ENCODE measurements at regions not wholly inside any gene's neighbourhood (a gene's known extent, or its start where the extent isn't known, plus 50 kb on each side); places are given as distances from the start of the nearest gene placed in this dataset.

DNA sequence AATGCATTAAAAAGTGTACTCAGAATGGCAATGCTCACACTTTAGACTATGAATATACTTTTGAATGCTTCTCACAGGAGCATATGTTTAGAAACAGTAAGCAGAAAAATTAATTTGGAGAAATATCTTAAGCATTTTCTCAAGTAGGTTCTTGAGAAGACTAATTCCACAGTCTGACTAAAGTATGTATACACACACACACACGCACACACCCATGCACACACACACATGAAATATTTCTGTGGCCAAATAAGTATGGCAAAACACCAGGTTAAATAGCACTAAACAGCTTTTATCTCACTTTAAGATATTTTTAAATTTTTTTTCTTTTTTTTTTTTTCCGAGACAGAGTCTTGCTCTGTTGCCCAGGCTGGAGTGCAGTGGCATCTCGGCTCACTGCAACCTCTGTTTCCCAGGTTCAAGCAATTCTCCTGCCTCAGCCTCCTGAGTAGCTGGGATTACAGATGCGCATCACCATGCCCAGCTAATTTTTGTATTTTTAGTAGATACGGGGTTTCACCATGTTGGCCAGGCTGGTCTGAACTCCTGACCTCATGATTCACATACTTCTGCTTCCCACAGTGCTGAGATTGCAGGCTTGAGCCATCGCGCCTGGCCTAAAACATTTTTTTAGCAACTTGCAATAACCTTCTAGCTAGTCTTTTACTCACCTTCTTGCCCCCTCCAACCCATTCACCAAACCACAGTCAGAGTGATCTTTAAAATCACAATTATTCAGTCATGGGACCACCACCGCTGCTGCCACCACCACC, 67.5 kb upstream of the SCG2 start:
- Histone ChIP-seq H3K4me3 (ENCODE audit: low read length) (no peak overlapping the region), H3K4me1 (ENCODE audit: control insufficient read depth, insufficient read depth, low read length) (no peaks in the 10 kb centered on the region), H3K36me3 (ENCODE audit: control insufficient read depth, insufficient read depth, low read length) (no peaks in the 10 kb centered on the region), H3K27me3 (ENCODE audit: control insufficient read depth, insufficient read depth, low read length) (no peaks in the 10 kb centered on the region), H3K9me3 (replicated peaks; ENCODE audit: control insufficient read depth, low read depth, low read length) (no peaks in the 10 kb centered on the region), H3K27ac (ENCODE audit: low read length) (no peak overlapping the region)
- no peak for DNase-seq
- WGBS (ENCODE audit: insufficient coverage) = 89% methylated on average over 3 of the region's 8 CpGs

DNA sequence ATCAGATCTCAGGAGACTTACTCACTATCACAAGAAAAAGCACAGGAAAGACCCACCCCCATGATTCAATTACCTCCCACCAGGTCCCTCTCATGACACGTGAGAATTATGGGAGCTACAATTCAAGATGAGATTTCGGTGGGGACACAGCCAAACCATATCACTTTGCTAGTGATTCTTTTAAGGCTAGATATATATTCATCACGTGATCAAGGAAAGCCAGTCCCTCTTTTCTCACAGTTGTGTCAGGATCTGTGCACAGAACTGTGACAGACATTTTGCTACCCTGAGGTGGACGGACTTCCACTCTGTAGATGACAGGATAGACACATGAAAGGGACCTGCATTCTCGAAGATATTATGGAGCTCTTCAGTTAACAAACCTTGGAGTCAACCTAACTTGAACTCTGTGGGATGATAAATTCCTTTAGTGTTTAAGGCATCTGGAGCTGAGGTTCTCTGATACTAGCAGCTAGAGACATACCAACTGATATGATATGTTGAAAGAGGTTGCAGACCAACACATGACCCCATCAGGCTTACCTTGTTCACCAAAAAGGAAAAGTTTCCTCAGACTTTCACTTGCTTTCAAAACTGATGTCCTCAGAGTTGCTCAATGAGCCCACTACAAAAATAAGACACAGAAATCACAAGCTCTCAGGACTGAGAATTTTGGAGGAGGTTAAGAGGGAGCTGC, 66.3 kb upstream of the SCG2 start:
- WGBS (ENCODE audit: insufficient coverage) = 81% methylated on average over 2 of the region's 5 CpGs
- no peaks in the 10 kb centered on the region for H3K36me3 ChIP-seq (ENCODE audit: control insufficient read depth, insufficient read depth, low read length)
- no peak overlapping the region for H3K4me3 ChIP-seq (ENCODE audit: low read length)
- no peaks in the 10 kb centered on the region for H3K27me3 ChIP-seq (ENCODE audit: control insufficient read depth, insufficient read depth, low read length)
- no peaks in the 10 kb centered on the region for H3K9me3 ChIP-seq (replicated peaks; ENCODE audit: control insufficient read depth, low read depth, low read length)
- no peaks in the 10 kb centered on the region for H3K4me1 ChIP-seq (ENCODE audit: control insufficient read depth, insufficient read depth, low read length)
- no peak overlapping the region for H3K27ac ChIP-seq (ENCODE audit: low read length)
- DNase-seq = no peak

DNA sequence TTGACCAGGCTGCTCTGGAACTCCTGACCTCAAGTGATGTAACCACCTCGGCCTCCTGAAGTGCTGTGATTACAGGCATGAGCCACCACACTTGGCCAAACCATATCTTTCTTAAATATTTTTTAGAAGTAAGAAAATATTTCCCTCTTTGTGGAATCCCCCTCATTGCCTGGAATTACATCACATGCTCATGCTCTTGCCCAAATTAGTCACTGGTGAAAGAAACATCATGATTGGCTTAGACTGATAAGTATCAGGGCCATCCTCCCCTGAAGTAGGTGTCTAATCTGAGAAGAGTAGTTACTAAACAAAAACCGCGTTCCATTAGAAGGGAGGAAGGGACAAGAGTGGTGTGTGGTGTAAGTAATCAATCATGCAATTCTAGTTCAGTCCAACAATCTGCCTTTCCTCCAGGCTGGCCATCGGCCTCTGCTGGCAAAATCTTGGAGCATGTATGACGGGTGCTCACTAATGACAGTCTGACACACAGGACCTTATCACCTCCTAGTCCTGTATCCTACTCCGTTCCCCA, 52.3 kb upstream of the SCG2 start:
- H3K27me3 ChIP-seq (ENCODE audit: control insufficient read depth, insufficient read depth, low read length) = no peaks in the 10 kb centered on the region
- H3K36me3 ChIP-seq (ENCODE audit: control insufficient read depth, insufficient read depth, low read length) = no peaks in the 10 kb centered on the region
- WGBS (ENCODE audit: insufficient coverage) = 100% methylated on average over 2 of the region's 6 CpGs
- H3K4me1 ChIP-seq (ENCODE audit: control insufficient read depth, insufficient read depth, low read length) = no peaks in the 10 kb centered on the region
- no peak overlapping the region for H3K4me3 ChIP-seq (ENCODE audit: low read length)
- no peak overlapping the region for H3K27ac ChIP-seq (ENCODE audit: low read length)
- no peaks in the 10 kb centered on the region for H3K9me3 ChIP-seq (replicated peaks; ENCODE audit: control insufficient read depth, low read depth, low read length)
- DNase-seq = no peak

DNA sequence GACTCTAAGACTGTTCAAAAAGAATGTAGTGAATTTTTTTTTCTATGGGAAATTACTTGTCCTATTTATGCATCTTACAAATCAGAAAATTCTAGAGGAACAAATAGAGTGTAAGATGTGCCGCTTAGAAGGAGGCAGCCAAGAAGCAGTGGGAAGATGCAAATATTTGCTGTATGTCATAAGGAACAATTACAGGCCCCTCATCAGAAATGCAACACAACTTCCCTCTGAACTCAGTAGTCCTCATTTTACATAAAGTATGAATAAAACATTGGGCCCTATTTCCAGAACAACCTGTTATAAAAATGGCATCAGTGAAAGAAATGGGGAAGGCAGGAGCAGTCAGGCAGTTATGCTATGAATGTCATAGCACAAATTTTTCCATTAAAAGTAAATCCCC, 50.7 kb upstream of the SCG2 start:
- Histone ChIP-seq H3K27ac (ENCODE audit: low read length) (no peak overlapping the region), H3K4me3 (ENCODE audit: low read length) (no peak overlapping the region), H3K27me3 (ENCODE audit: control insufficient read depth, insufficient read depth, low read length) (no peaks in the 10 kb centered on the region), H3K4me1 (ENCODE audit: control insufficient read depth, insufficient read depth, low read length) (no peaks in the 10 kb centered on the region), H3K9me3 (replicated peaks; ENCODE audit: control insufficient read depth, low read depth, low read length) (no peaks in the 10 kb centered on the region), H3K36me3 (ENCODE audit: control insufficient read depth, insufficient read depth, low read length) (no peaks in the 10 kb centered on the region)
- DNase-seq = no peak
- no CpG with 5 or more reads among the region's 1 CpG for WGBS (ENCODE audit: insufficient coverage)

DNA sequence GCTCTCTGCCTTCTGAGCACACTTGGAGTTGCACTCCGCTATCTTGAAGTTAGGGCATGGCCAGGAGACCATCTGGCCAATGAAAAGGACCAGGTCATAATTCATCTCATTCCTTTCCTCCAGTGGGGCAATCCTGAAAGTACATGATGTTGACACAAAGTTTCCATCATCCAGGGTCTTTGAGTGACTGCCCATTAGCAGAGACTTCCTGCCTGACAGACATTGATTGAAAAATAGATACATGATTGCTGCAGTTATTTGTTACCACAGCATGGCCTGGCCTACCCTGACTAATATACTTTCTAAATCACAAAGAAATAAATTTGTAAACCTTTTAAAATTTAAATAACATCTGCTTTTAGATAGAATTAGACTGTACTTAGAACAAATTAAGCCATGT, 50.0 kb upstream of the SCG2 start:
- Histone ChIP-seq H3K9me3 (replicated peaks; ENCODE audit: control insufficient read depth, low read depth, low read length) (no peaks in the 10 kb centered on the region), H3K27me3 (ENCODE audit: control insufficient read depth, insufficient read depth, low read length) (no peaks in the 10 kb centered on the region), H3K36me3 (ENCODE audit: control insufficient read depth, insufficient read depth, low read length) (no peaks in the 10 kb centered on the region), H3K4me3 (ENCODE audit: low read length) (no peak overlapping the region), H3K27ac (ENCODE audit: low read length) (no peak overlapping the region), H3K4me1 (ENCODE audit: control insufficient read depth, insufficient read depth, low read length) (no peaks in the 10 kb centered on the region)
- no peak for DNase-seq
- 100% methylated on average over 1 of the region's 1 CpG for WGBS (ENCODE audit: insufficient coverage)

Data from muscle of leg (tissue), 3 donors.